HEK293 (cell line): ENCODE measurements at regions not wholly inside any gene's neighbourhood (a gene's known extent, or its start where the extent isn't known, plus 50 kb on each side); places are given as distances from the start of the nearest gene placed in this dataset.
A peak's percentile ranks its signal among the peaks of the same experiment; 100 is the strongest.

ENCODE experiments used
- ATF2 ChIP-seq: fragments of 450-650 bp; formaldehyde crosslinking; IDR thresholded peaks from 2 replicates; pipeline ENCODE4 v1.5.1; 2016; ENCODE audit warnings: missing biosample characterization, missing genetic modification characterization, low read depth
- FEZF1 ChIP-seq: fragments of 450-650 bp; formaldehyde crosslinking; IDR thresholded peaks from 2 replicates; pipeline ENCODE4 v1.5.1; 2016; ENCODE audit warnings: missing biosample characterization, missing genetic modification characterization
- GLI4 ChIP-seq: fragments of 450-650 bp; formaldehyde crosslinking; IDR thresholded peaks from 2 replicates; pipeline ENCODE4 v1.5.1; 2016; ENCODE audit warnings: missing biosample characterization, missing genetic modification characterization
- HOXC10 ChIP-seq: sonication (generic); formaldehyde crosslinking; IDR thresholded peaks from 2 replicates; pipeline ENCODE4 v1.8.1; 2023; ENCODE audit warnings: mild to moderate bottlenecking, missing genetic modification reagents
- HOXD13 ChIP-seq: sonication (generic); formaldehyde crosslinking; IDR thresholded peaks from 2 replicates; pipeline ENCODE4 v1.8.0; 2022; ENCODE audit warnings: missing genetic modification reagents, borderline replicate concordance
- PATZ1 ChIP-seq: fragments of 450-650 bp; formaldehyde crosslinking; IDR thresholded peaks from 2 replicates; pipeline ENCODE4 v1.5.1; 2016; ENCODE audit warnings: missing biosample characterization, missing genetic modification characterization
- ZBTB8A ChIP-seq: fragments of 450-650 bp; formaldehyde crosslinking; IDR thresholded peaks from 2 replicates; pipeline ENCODE4 v1.5.1; 2016; ENCODE audit warnings: missing biosample characterization, missing genetic modification characterization
- ZEB2 ChIP-seq: fragments of 450-650 bp; formaldehyde crosslinking; IDR thresholded peaks from 2 replicates; pipeline ENCODE4 v1.5.1; 2016; ENCODE audit warnings: missing biosample characterization, missing genetic modification characterization
- ZFP69B ChIP-seq: fragments of 450-650 bp; formaldehyde crosslinking; IDR thresholded peaks from 2 replicates; pipeline ENCODE4 v1.5.1; 2016; ENCODE audit warnings: missing biosample characterization, missing genetic modification characterization
- ZNF133 ChIP-seq: fragments of 450-650 bp; formaldehyde crosslinking; IDR thresholded peaks from 2 replicates; pipeline ENCODE4 v1.5.1; 2016; ENCODE audit warnings: missing biosample characterization, missing genetic modification characterization
- ZNF18 ChIP-seq: fragments of 450-650 bp; formaldehyde crosslinking; IDR thresholded peaks from 2 replicates; pipeline ENCODE4 v1.5.1; 2016; ENCODE audit warnings: missing biosample characterization, missing genetic modification characterization
- ZNF366 ChIP-seq: fragments of 450-650 bp; formaldehyde crosslinking; conservative IDR thresholded peaks from 2 replicates; pipeline ENCODE4 v1.5.1; 2016; ENCODE audit warnings: missing biosample characterization, missing genetic modification characterization
- ZNF391 ChIP-seq: fragments of 450-650 bp; formaldehyde crosslinking; IDR thresholded peaks from 2 replicates; pipeline ENCODE4 v1.5.1; 2016; ENCODE audit warnings: low read depth, missing biosample characterization, missing genetic modification characterization, borderline replicate concordance
- ZNF433 ChIP-seq: fragments of 450-650 bp; formaldehyde crosslinking; IDR thresholded peaks from 2 replicates; pipeline ENCODE4 v1.5.1; 2016; ENCODE audit warnings: missing biosample characterization, missing genetic modification characterization, low read depth
- ZNF48 ChIP-seq: fragments of 450-650 bp; formaldehyde crosslinking; IDR thresholded peaks from 2 replicates; pipeline ENCODE4 v1.5.1; 2016; ENCODE audit warnings: missing biosample characterization, missing genetic modification characterization
- ZNF521 ChIP-seq: fragments of 450-650 bp; formaldehyde crosslinking; IDR thresholded peaks from 2 replicates; pipeline ENCODE4 v1.5.1; 2017; ENCODE audit warnings: missing biosample characterization, mild to moderate bottlenecking, missing genetic modification characterization
- ZNF558 ChIP-seq: fragments of 450-650 bp; formaldehyde crosslinking; IDR thresholded peaks from 2 replicates; pipeline ENCODE4 v1.5.1; 2016; ENCODE audit warnings: missing biosample characterization, missing genetic modification characterization
- ZNF623 ChIP-seq: fragments of 450-650 bp; formaldehyde crosslinking; IDR thresholded peaks from 2 replicates; pipeline ENCODE4 v1.5.1; 2016; ENCODE audit warnings: missing biosample characterization, missing genetic modification characterization
- ZNF645 ChIP-seq: fragments of 450-650 bp; formaldehyde crosslinking; IDR thresholded peaks from 2 replicates; pipeline ENCODE4; 2016; ENCODE audit warnings: missing biosample characterization, missing genetic modification characterization
- ZNF658 ChIP-seq: fragments of 450-650 bp; formaldehyde crosslinking; IDR thresholded peaks from 2 replicates; pipeline ENCODE4; 2016; ENCODE audit warnings: missing biosample characterization, missing genetic modification characterization
- ZNF660 ChIP-seq: fragments of 450-650 bp; IDR thresholded peaks from 2 replicates; pipeline ENCODE4 v1.5.1; 2018; ENCODE audit warnings: missing biosample characterization, mild to moderate bottlenecking, missing genetic modification characterization
- ZNF664 ChIP-seq: fragments of 450-650 bp; formaldehyde crosslinking; IDR thresholded peaks from 2 replicates; pipeline ENCODE4 v1.5.1; 2016; ENCODE audit warnings: missing biosample characterization, missing genetic modification characterization
- ZNF843 ChIP-seq: fragments of 450-650 bp; formaldehyde crosslinking; IDR thresholded peaks from 2 replicates; pipeline ENCODE4 v1.5.1; 2016; ENCODE audit warnings: missing biosample characterization, missing genetic modification characterization
- ZSCAN30 ChIP-seq: fragments of 450-650 bp; IDR thresholded peaks from 2 replicates; pipeline ENCODE4 v1.5.1; 2018; ENCODE audit warnings: missing biosample characterization, mild to moderate bottlenecking, missing genetic modification characterization, moderate library complexity
- TF ChIP-seq, protein P1 (sequence below): fragments of 450-650 bp; formaldehyde crosslinking; IDR thresholded peaks from 2 replicates; pipeline ENCODE4 v1.5.1; 2017; ENCODE audit warnings: missing biosample characterization, mild to moderate bottlenecking, missing genetic modification characterization, moderate library complexity
- TF ChIP-seq, protein P2 (sequence below): fragments of 450-650 bp; formaldehyde crosslinking; IDR thresholded peaks from 2 replicates; pipeline ENCODE4 v1.5.1; 2016; ENCODE audit warnings: missing biosample characterization, missing genetic modification characterization
- TF ChIP-seq, protein P3 (sequence below): fragments of 450-650 bp; formaldehyde crosslinking; optimal IDR thresholded peaks from 2 replicates; pipeline ENCODE3; 2016; ENCODE audit warnings: missing biosample characterization, mild to moderate bottlenecking, missing genetic modification characterization
- TF ChIP-seq, protein P4 (sequence below): fragments of 450-650 bp; formaldehyde crosslinking; IDR thresholded peaks from 2 replicates; pipeline ENCODE4 v1.5.1; 2016; ENCODE audit warnings: missing biosample characterization, missing genetic modification characterization

DNA sequence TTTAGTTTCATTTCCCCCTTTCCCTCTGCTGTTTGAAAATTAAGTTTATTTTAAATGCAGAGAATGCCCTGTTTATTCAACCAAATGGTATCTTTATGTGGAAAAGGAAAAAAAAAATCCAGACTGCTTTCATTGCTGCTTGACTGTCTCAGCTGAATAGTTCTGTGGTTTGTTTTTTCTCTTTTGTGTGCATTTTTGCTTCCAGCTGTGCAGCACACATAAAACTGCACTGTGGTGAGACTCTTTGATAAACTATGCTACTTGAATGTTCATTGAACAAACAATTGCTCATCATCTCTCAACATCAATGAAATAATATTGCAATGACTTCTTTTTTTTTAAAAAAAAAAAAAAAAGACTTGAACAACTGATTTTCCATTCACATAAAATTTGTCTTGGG is 78.6 kb upstream of the GLI3 start (continued):
- TF ChIP-seq ZNF645, result no peak
- TF ChIP-seq ZNF658 (tag by site-specific recombination), result no peak
- no peak for TF ChIP-seq ZNF558
- no peak for TF ChIP-seq ZFP69B (tag by site-specific recombination)
- 0 out of 2 replicates have a peak, but pooled peaks have one; percentile 18 for TF ChIP-seq ZEB2 (tag by site-specific recombination)
- TF ChIP-seq ZNF18 (tag by site-specific recombination), result peak; percentile 40; the same call in 1 of the 2 replicates
- TF ChIP-seq ZNF664 (tag by site-specific recombination), result no peak
- TF ChIP-seq, protein P1, sequence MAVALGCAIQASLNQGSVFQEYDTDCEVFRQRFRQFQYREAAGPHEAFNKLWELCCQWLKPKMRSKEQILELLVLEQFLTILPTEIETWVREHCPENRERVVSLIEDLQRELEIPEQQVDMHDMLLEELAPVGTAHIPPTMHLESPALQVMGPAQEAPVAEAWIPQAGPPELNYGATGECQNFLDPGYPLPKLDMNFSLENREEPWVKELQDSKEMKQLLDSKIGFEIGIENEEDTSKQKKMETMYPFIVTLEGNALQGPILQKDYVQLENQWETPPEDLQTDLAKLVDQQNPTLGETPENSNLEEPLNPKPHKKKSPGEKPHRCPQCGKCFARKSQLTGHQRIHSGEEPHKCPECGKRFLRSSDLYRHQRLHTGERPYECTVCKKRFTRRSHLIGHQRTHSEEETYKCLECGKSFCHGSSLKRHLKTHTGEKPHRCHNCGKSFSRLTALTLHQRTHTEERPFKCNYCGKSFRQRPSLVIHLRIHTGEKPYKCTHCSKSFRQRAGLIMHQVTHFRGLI (tag by site-specific recombination), result no peak
- TF ChIP-seq ZBTB8A (tag by site-specific recombination), result 0 out of 2 replicates have a peak, but pooled peaks have one; percentile 15
- TF ChIP-seq ZNF521 (tag by site-specific recombination), result no peak
- no peak for TF ChIP-seq ZNF623 (tag by site-specific recombination)
- peak; percentile 96 for TF ChIP-seq FEZF1 (tag by site-specific recombination)
- TF ChIP-seq ZSCAN30, result peak; percentile 60; the same call in 1 of the 2 replicates
- TF ChIP-seq GLI4 (tag by site-specific recombination), result no peak
- TF ChIP-seq HOXC10 (CRISPR knock-in tag), result no peak
- TF ChIP-seq, protein P2, sequence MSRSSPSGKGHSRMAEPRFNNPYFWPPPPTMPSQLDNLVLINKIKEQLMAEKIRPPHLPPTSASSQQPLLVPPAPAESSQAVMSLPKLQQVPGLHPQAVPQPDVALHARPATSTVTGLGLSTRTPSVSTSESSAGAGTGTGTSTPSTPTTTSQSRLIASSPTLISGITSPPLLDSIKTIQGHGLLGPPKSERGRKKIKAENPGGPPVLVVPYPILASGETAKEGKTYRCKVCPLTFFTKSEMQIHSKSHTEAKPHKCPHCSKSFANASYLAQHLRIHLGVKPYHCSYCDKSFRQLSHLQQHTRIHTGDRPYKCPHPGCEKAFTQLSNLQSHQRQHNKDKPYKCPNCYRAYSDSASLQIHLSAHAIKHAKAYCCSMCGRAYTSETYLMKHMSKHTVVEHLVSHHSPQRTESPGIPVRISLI, result peak; percentile 87
- peak; percentile 65 for TF ChIP-seq ZNF843 (tag by site-specific recombination)
- no peak for TF ChIP-seq PATZ1 (tag by site-specific recombination)
- TF ChIP-seq, protein P3, sequence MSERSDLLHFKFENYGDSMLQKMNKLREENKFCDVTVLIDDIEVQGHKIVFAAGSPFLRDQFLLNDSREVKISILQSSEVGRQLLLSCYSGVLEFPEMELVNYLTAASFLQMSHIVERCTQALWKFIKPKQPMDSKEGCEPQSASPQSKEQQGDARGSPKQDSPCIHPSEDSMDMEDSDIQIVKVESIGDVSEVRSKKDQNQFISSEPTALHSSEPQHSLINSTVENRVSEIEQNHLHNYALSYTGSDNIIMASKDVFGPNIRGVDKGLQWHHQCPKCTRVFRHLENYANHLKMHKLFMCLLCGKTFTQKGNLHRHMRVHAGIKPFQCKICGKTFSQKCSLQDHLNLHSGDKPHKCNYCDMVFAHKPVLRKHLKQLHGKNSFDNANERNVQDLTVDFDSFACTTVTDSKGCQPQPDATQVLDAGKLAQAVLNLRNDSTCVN (tag by site-specific recombination), result no peak
- no peak for TF ChIP-seq ZNF433 (tag by site-specific recombination)
- TF ChIP-seq ZNF366 (tag by site-specific recombination), result 0 out of 2 replicates have a peak, but pooled peaks have one; percentile 12
- TF ChIP-seq ZNF660, result 0 out of 2 replicates have a peak, but pooled peaks have one; percentile 14
- TF ChIP-seq ATF2 (tag by site-specific recombination), result peak; percentile 35; the same call in 1 of the 2 replicates
- TF ChIP-seq, protein P4, sequence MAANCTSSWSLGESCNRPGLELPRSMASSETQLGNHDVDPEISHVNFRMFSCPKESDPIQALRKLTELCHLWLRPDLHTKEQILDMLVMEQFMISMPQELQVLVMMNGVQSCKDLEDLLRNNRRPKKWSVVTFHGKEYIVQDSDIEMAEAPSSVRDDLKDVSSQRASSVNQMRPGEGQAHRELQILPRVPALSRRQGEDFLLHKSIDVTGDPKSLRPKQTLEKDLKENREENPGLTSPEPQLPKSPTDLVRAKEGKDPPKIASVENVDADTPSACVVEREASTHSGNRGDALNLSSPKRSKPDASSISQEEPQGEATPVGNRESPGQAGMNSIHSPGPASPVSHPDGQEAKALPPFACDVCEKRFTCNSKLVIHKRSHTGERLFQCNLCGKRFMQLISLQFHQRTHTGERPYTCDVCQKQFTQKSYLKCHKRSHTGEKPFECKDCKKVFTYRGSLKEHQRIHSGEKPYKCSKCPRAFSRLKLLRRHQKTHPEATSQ (tag by site-specific recombination), result no peak
- TF ChIP-seq HOXD13, result no peak
- TF ChIP-seq ZNF133, result no peak
- TF ChIP-seq ZNF48, result no peak
- TF ChIP-seq ZNF391, result no peak
